Smooth muscle cell (in vitro differentiated cells): ENCODE measurements at regions not wholly inside any gene's neighbourhood (a gene's known extent, or its start where the extent isn't known, plus 50 kb on each side); places are given as distances from the start of the nearest gene placed in this dataset.

Experiments
- DNase-seq: peaks from one replicate; lab custom pipeline; 2025; ENCODE audit not compliant: unreplicated experiment; lab: John Stamatoyannopoulos, UW
- H2AFZ ChIP-seq: fragments of 200-600 bp; sonication (generic); 2 replicates; pipeline ENCODE4 v1.6.0; 2016; ENCODE audit warnings: antibody characterized with exemption, low read depth, mild to moderate bottlenecking
- H3F3A ChIP-seq: fragments of 200-600 bp; sonication (generic); 2 replicates; pipeline ENCODE4 v1.6.0; 2017; ENCODE audit warnings: antibody characterized with exemption, low read depth
- H3K27ac ChIP-seq: fragments of 200-600 bp; sonication (generic); 2 replicates; pipeline ENCODE4 v1.5.1; 2016; ENCODE audit warnings: low read depth, mild to moderate bottlenecking
- H3K27me3 ChIP-seq: fragments of 200-600 bp; sonication (generic); 2 replicates; pipeline ENCODE4 v1.6.1; 2016; ENCODE audit warnings: low read depth, mild to moderate bottlenecking
- H3K36me3 ChIP-seq: fragments of 200-600 bp; sonication (generic); 2 replicates; pipeline ENCODE4 v1.5.1; 2016; ENCODE audit warnings: low read depth
- H3K4me1 ChIP-seq: fragments of 200-600 bp; sonication (generic); 2 replicates; pipeline ENCODE4 v1.5.1; 2016; ENCODE audit warnings: low read depth
- H3K4me2 ChIP-seq: fragments of 200-600 bp; sonication (generic); 2 replicates; pipeline ENCODE4 v1.6.0; 2016; ENCODE audit warnings: mild to moderate bottlenecking
- H3K4me3 ChIP-seq: fragments of 200-600 bp; sonication (generic); 2 replicates; pipeline ENCODE4 v1.5.1; 2016; ENCODE audit warnings: mild to moderate bottlenecking
- H3K79me2 ChIP-seq: fragments of 200-600 bp; sonication (generic); 2 replicates; pipeline ENCODE4 v1.6.0; 2016; ENCODE audit warnings: low read depth, mild to moderate bottlenecking
- H3K9ac ChIP-seq: fragments of 200-600 bp; sonication (generic); 2 replicates; pipeline ENCODE4 v1.6.0; 2016; ENCODE audit warnings: low read depth
- H3K9me3 ChIP-seq: fragments of 200-600 bp; sonication (generic); replicated peaks from 2 replicates; pipeline ENCODE4 v1.5.1; 2016; ENCODE audit warnings: low read depth
- H4K20me1 ChIP-seq: fragments of 200-600 bp; sonication (generic); 2 replicates; pipeline ENCODE4 v1.6.0; 2016; ENCODE audit warnings: low read depth
- CTCF ChIP-seq: fragments of 200-600 bp; sonication (generic); IDR thresholded peaks from 2 replicates; pipeline ENCODE4 v1.5.1; 2017; ENCODE audit warnings: borderline replicate concordance, mild to moderate bottlenecking, antibody characterized with exemption; ENCODE audit not compliant: insufficient read depth, poor library complexity, severe bottlenecking
- WGBS: methylation state at CpG from one replicate; pipeline ENCODE4 v1.1.7; 2016; ENCODE audit warnings: low lambda C conversion rate; 5-methylcytosine and 5-hydroxymethylcytosine counted together

- Histone ChIP-seq H3K4me2 (no peak overlapping the region), H3K27me3 (no peaks in the 10 kb centered on the region), H3F3A (no peaks in the 10 kb centered on the region), H3K9me3 (no peaks in the 10 kb centered on the region), H3K36me3 (no peaks in the 10 kb centered on the region), H3K79me2 (no peaks in the 10 kb centered on the region), H3K9ac (no peak overlapping the region), H3K27ac (no peak overlapping the region), H4K20me1 (no peaks in the 10 kb centered on the region), H2AFZ (no peak overlapping the region), H3K4me3 (no peak overlapping the region), H3K4me1 (peaks cover 1% of the 10 kb centered on the region)
- no peak for TF ChIP-seq CTCF
- WGBS, result 95% methylated on average over 5 of the region's 5 CpGs
- no peak for DNase-seq
These were observed 312.4 kb upstream of the TBX3 start for GRCh38 chr12:114996382-114996781.

- no peak for DNase-seq
- Histone ChIP-seq H4K20me1 (no peaks in the 10 kb centered on the region), H3K9me3 (no peaks in the 10 kb centered on the region), H3K4me2 (no peak overlapping the region), H3K79me2 (no peaks in the 10 kb centered on the region), H2AFZ (no peak overlapping the region), H3K27me3 (no peaks in the 10 kb centered on the region), H3K36me3 (no peaks in the 10 kb centered on the region), H3K27ac (no peak overlapping the region), H3K4me1 (no peaks in the 10 kb centered on the region), H3K9ac (no peak overlapping the region), H3F3A (no peaks in the 10 kb centered on the region), H3K4me3 (no peak overlapping the region)
- no peak for TF ChIP-seq CTCF
- 79% methylated on average over 2 of the region's 2 CpGs for WGBS
These were observed 311.9 kb upstream of the TBX3 start for GRCh38 chr12:114995891-114996290.

- H4K20me1 ChIP-seq, result no peaks in the 10 kb centered on the region
- no peak for DNase-seq
- no peaks in the 10 kb centered on the region for H3K27me3 ChIP-seq
- H3K27ac ChIP-seq, result peak overlapping the region; percentile 36
- no peaks in the 10 kb centered on the region for H3K9me3 ChIP-seq
- no peaks in the 10 kb centered on the region for H3F3A ChIP-seq
- peak overlapping the region; percentile 27 for H3K4me2 ChIP-seq
- 43% methylated on average over 3 of the region's 3 CpGs for WGBS
- H3K4me1 ChIP-seq, result no peaks in the 10 kb centered on the region
- no peak for TF ChIP-seq CTCF
- H3K36me3 ChIP-seq, result no peaks in the 10 kb centered on the region
- H2AFZ ChIP-seq, result no peak overlapping the region
- no peak overlapping the region for H3K9ac ChIP-seq
- no peaks in the 10 kb centered on the region for H3K79me2 ChIP-seq
- no peak overlapping the region for H3K4me3 ChIP-seq
These were observed 309.2 kb upstream of the TBX3 start for GRCh38 chr12:114993165-114993564.

- Histone ChIP-seq H3F3A (no peaks in the 10 kb centered on the region), H4K20me1 (no peaks in the 10 kb centered on the region), H3K27me3 (no peaks in the 10 kb centered on the region), H3K4me3 (no peak overlapping the region), H3K4me1 (no peaks in the 10 kb centered on the region), H3K9ac (no peak overlapping the region), H3K27ac (peak overlapping the region; percentile 36), H3K79me2 (no peaks in the 10 kb centered on the region), H2AFZ (no peak overlapping the region), H3K4me2 (peak overlapping the region; percentile 27), H3K36me3 (no peaks in the 10 kb centered on the region), H3K9me3 (no peaks in the 10 kb centered on the region)
- no peak for TF ChIP-seq CTCF
- WGBS, result 14% methylated on average over 1 of the region's 1 CpG
- DNase-seq, result no peak
These were observed 308.5 kb upstream of the TBX3 start for GRCh38 chr12:114992443-114992842.
